Neuronal stem cell (in vitro differentiated cells): ENCODE measurements at regions not wholly inside any gene's neighbourhood (a gene's known extent, or its start where the extent isn't known, plus 50 kb on each side); places are given as distances from the start of the nearest gene placed in this dataset.

Experiments
- DNase-seq: peaks from one replicate; pipeline ENCODE4 v3.0.0-alpha.2; 2013; ENCODE audit warnings: low spot score
- H2AFZ ChIP-seq: one replicate; pipeline ENCODE4 v1.6.1; 2013; ENCODE audit warnings: mild to moderate bottlenecking, low read length, inconsistent platforms
- H2AK5ac ChIP-seq: 2 replicates; pipeline ENCODE4 v1.6.1; 2013; ENCODE audit warnings: low read depth, mild to moderate bottlenecking, inconsistent platforms, low read length, moderate library complexity, mixed read lengths
- H2BK120ac ChIP-seq: 2 replicates; pipeline ENCODE4 v1.6.1; 2013; ENCODE audit warnings: low read depth, mild to moderate bottlenecking, inconsistent platforms, low read length, moderate library complexity, mixed read lengths
- H2BK12ac ChIP-seq: one replicate; pipeline ENCODE4 v1.6.1; 2013; ENCODE audit warnings: low read length, inconsistent platforms
- H2BK15ac ChIP-seq: 2 replicates; pipeline ENCODE4 v1.6.1; 2013; ENCODE audit warnings: mild to moderate bottlenecking, low read length, inconsistent platforms, mixed read lengths
- H2BK5ac ChIP-seq: one replicate; pipeline ENCODE4 v1.6.1; 2013; ENCODE audit warnings: inconsistent platforms, mild to moderate bottlenecking, low read length, moderate library complexity
- H3K14ac ChIP-seq: one replicate; pipeline ENCODE4 v1.6.1; 2013; ENCODE audit warnings: low read length, inconsistent platforms
- H3K18ac ChIP-seq: 2 replicates; pipeline ENCODE4 v1.6.1; 2013; ENCODE audit warnings: low read length, inconsistent platforms
- H3K23ac ChIP-seq: 2 replicates; pipeline ENCODE4 v1.6.1; 2013; ENCODE audit warnings: low read depth, mild to moderate bottlenecking, mixed read lengths, low read length, inconsistent platforms; ENCODE audit not compliant: poor library complexity
- H3K27ac ChIP-seq: replicated peaks from 3 replicates; pipeline ENCODE4 v1.5.1; 2013; ENCODE audit warnings: low read length, inconsistent platforms
- H3K27me3 ChIP-seq, 3 experiments: 2 replicates each; pipeline ENCODE4 v1.6.1; 2013; ENCODE audit warnings: low read length in 3 of 3, mild to moderate bottlenecking in 2 of 3, inconsistent platforms in 1 of 3, low read depth in 1 of 3, mixed read lengths in 1 of 3, moderate library complexity in 1 of 3; ENCODE audit not compliant: control insufficient read depth in 3 of 3, insufficient read depth in 3 of 3
- H3K36me3 ChIP-seq, 2 donors: replicated peaks in 1 of 2; 2 replicates each; pipeline ENCODE4 v1.6.1; 2013; ENCODE audit warnings: low read length in 2 of 2; ENCODE audit not compliant: control insufficient read depth in 2 of 2, insufficient read depth in 2 of 2
- H3K4ac ChIP-seq: 2 replicates; pipeline ENCODE4 v1.6.1; 2013; ENCODE audit warnings: inconsistent platforms, mild to moderate bottlenecking, low read length, moderate library complexity
- H3K4me1 ChIP-seq, 2 donors: 1 replicate in 1 of 2; 2 replicates in 1 of 2; pipeline ENCODE4 v1.6.1; 2013; ENCODE audit warnings: low read length in 2 of 2, low read depth in 1 of 2; ENCODE audit not compliant: control insufficient read depth in 2 of 2, insufficient read depth in 1 of 2
- H3K4me2 ChIP-seq: one replicate; pipeline ENCODE4 v1.6.1; 2013; ENCODE audit warnings: mild to moderate bottlenecking, low read length, inconsistent platforms; ENCODE audit not compliant: insufficient read depth, poor library complexity, severe bottlenecking
- H3K4me3 ChIP-seq, 2 donors: 2 replicates each; pipeline ENCODE4 v1.5.1; 2013; ENCODE audit warnings: low read length in 2 of 2, mild to moderate bottlenecking in 2 of 2, inconsistent platforms in 1 of 2, moderate library complexity in 1 of 2
- H3K79me1 ChIP-seq: one replicate; pipeline ENCODE4 v1.6.1; 2013; ENCODE audit warnings: low read depth, mild to moderate bottlenecking, inconsistent platforms, low read length, moderate library complexity
- H3K9ac ChIP-seq: one replicate; pipeline ENCODE4 v1.6.1; 2013; ENCODE audit warnings: mild to moderate bottlenecking, low read depth, low read length, inconsistent platforms; ENCODE audit not compliant: poor library complexity
- H3K9me3 ChIP-seq, 2 donors: replicated peaks in 1 of 2; 2 replicates each; pipeline versions ENCODE3 to v1.6.1; 2013; ENCODE audit warnings: low read length in 2 of 2, mild to moderate bottlenecking in 2 of 2, inconsistent platforms in 1 of 2, low read depth in 1 of 2, mixed read lengths in 1 of 2, moderate library complexity in 1 of 2; ENCODE audit not compliant: control insufficient read depth in 2 of 2, insufficient read depth in 1 of 2
- H4K8ac ChIP-seq: one replicate; pipeline ENCODE4 v1.6.1; 2013; ENCODE audit warnings: low read depth, mild to moderate bottlenecking, inconsistent platforms, low read length, moderate library complexity
- H4K91ac ChIP-seq: one replicate; pipeline ENCODE4 v1.6.1; 2013; ENCODE audit warnings: low read length, low read depth, mild to moderate bottlenecking, inconsistent platforms; ENCODE audit not compliant: poor library complexity
- WGBS, 2 donors: extraction: QIAGEN DNeasy Blood & Tissue Kit; methylation state at CpG; one replicate each; pipeline ENCODE4 v1.1.7; 2013; ENCODE audit warnings: missing lambda C conversion rate in 2 of 2, mixed read lengths in 1 of 2; ENCODE audit not compliant: insufficient read length in 2 of 2, insufficient replicate concordance in 1 of 2; ENCODE audit errors: extremely low coverage in 2 of 2; 5-methylcytosine and 5-hydroxymethylcytosine counted together

- no CpG with 5 or more reads among the region's 4 CpGs for WGBS, 2 donors
- H3K79me1 ChIP-seq = no peaks in the 10 kb centered on the region
- H4K91ac ChIP-seq = no peak overlapping the region
- H3K4me2 ChIP-seq = no peak overlapping the region
- no peak overlapping the region for H2BK5ac ChIP-seq
- H3K18ac ChIP-seq = no peak overlapping the region
- no peaks in the 10 kb centered on the region for H3K36me3 ChIP-seq
- no peak overlapping the region for H2AK5ac ChIP-seq
- peaks cover 0 to 5% of the 10 kb centered on the region in 2 donors for H3K4me1 ChIP-seq
- H3K4ac ChIP-seq = no peak overlapping the region
- H4K8ac ChIP-seq = no peak overlapping the region
- peaks cover 0 to 2% of the 10 kb centered on the region in 2 donors for H3K9me3 ChIP-seq
- no peak overlapping the region for H2BK120ac ChIP-seq
- H3K27ac ChIP-seq = peak overlapping the region; percentile 31
- DNase-seq = no peak
- no peak overlapping the region for H2BK12ac ChIP-seq
- H3K4me3 ChIP-seq = no peak overlapping the region
- H2AFZ ChIP-seq = no peak overlapping the region
- peak overlapping the region; percentile 38 for H3K14ac ChIP-seq
- no peak overlapping the region for H2BK15ac ChIP-seq
- no peaks in the 10 kb centered on the region for H3K27me3 ChIP-seq
- H3K9ac ChIP-seq = no peak overlapping the region
- no peak overlapping the region for H3K23ac ChIP-seq
Observed at GRCh38 chr13:59568306-59568705, 595.4 kb downstream of the DIAPH3 start.

GRCh38 chr13:59570204-59570603 is 593.5 kb downstream of the DIAPH3 start:
- Histone ChIP-seq H3K14ac (no peak overlapping the region), H4K91ac (no peak overlapping the region), H3K27ac (no peak overlapping the region), H2AK5ac (no peak overlapping the region), H2BK15ac (no peak overlapping the region), H3K4ac (no peak overlapping the region), H2BK12ac (no peak overlapping the region), H2AFZ (no peak overlapping the region), H3K27me3 (no peaks in the 10 kb centered on the region), H2BK5ac (no peak overlapping the region), H3K4me3 (no peak overlapping the region), H3K36me3 (no peaks in the 10 kb centered on the region), H3K4me1 (peaks cover 0 to 5% of the 10 kb centered on the region in 2 donors), H2BK120ac (no peak overlapping the region), H3K4me2 (no peak overlapping the region), H3K23ac (no peak overlapping the region), H3K79me1 (no peaks in the 10 kb centered on the region), H3K9ac (no peak overlapping the region), H3K18ac (no peak overlapping the region), H3K9me3 (peaks cover 2 to 3% of the 10 kb centered on the region in 2 donors), H4K8ac (no peak overlapping the region)
- WGBS, 2 donors = no CpG with 5 or more reads among the region's 3 CpGs
- DNase-seq = no peak

- Histone ChIP-seq H3K9ac (no peak overlapping the region), H2BK5ac (no peak overlapping the region), H3K4me1 (peaks cover 8% of the 10 kb centered on the region in 2 donors), H2BK15ac (no peak overlapping the region), H3K23ac (no peak overlapping the region), H4K91ac (no peak overlapping the region), H3K79me1 (no peaks in the 10 kb centered on the region), H4K8ac (no peak overlapping the region), H3K4ac (no peak overlapping the region), H3K14ac (no peak overlapping the region), H3K27ac (no peak overlapping the region), H3K4me2 (no peak overlapping the region), H3K36me3 (no peaks in the 10 kb centered on the region), H3K9me3 (no peaks in the 10 kb centered on the region), H2AK5ac (no peak overlapping the region), H2AFZ (no peak overlapping the region), H3K4me3 (no peak overlapping the region), H2BK120ac (no peak overlapping the region), H2BK12ac (no peak overlapping the region), H3K18ac (no peak overlapping the region), H3K27me3 (no peaks in the 10 kb centered on the region)
- no peak for DNase-seq
- WGBS, 2 donors = no CpG with 5 or more reads among the region's 2 CpGs
Observed at GRCh38 chr13:59584101-59584500, 579.6 kb downstream of the DIAPH3 start.

- no CpG with 5 or more reads among the region's 10 CpGs for whole genome bisulfite sequencing, 2 donors
- Histone ChIP-seq H3K4me2 (no peak overlapping the region), H4K91ac (no peak overlapping the region)
Observed at GRCh38 chr13:59584761-59585670, 578.7 kb downstream of the DIAPH3 start.

More at GRCh38 chr13:59584761-59585670, 578.7 kb downstream of the DIAPH3 start:
- Histone ChIP-seq H3K4me3 (no peak overlapping the region), H3K79me1 (no peaks in the 10 kb centered on the region), H4K8ac (no peak overlapping the region), H3K23ac (no peak overlapping the region), H3K27ac (no peak overlapping the region), H3K4ac (no peak overlapping the region), H3K4me1 (peaks cover 8% of the 10 kb centered on the region in 2 donors), H2BK5ac (no peak overlapping the region), H3K27me3 (no peaks in the 10 kb centered on the region), H2AK5ac (no peak overlapping the region), H3K9me3 (no peaks in the 10 kb centered on the region), H2BK120ac (no peak overlapping the region), H3K9ac (no peak overlapping the region), H2AFZ (no peak overlapping the region), H3K14ac (no peak overlapping the region), H3K18ac (no peak overlapping the region), H2BK15ac (no peak overlapping the region), H2BK12ac (no peak overlapping the region), H3K36me3 (no peaks in the 10 kb centered on the region)
- no peak for DNase-seq
